ENCODE measurements at regions not wholly inside any gene's neighbourhood (a gene's known extent, or its start where the extent isn't known, plus 50 kb on each side); places are given as distances from the start of the nearest gene placed in this dataset.

GRCh38 chr6:48859562-48860123 lies 603.4 kb downstream of the MMUT start:
- Histone ChIP-seq H3K27ac (ENCODE audit: low read depth, low read length) (no peak overlapping the region), H3K4me3 (ENCODE audit: low read length) (no peak overlapping the region), H3K36me3 (ENCODE audit: control insufficient read depth, insufficient read depth, low read length) (no peaks in the 10 kb centered on the region), H3K9ac (ENCODE audit: low read length) (no peak overlapping the region), H3K27me3 (ENCODE audit: control insufficient read depth, insufficient read depth, low read length) (no peaks in the 10 kb centered on the region), H3K4me1 (ENCODE audit: control insufficient read depth, insufficient read depth, low read length) (no peaks in the 10 kb centered on the region)

GRCh38 chr6:48845219-48845618 lies 617.8 kb downstream of the MMUT start:
- Histone ChIP-seq H3K27ac (ENCODE audit: low read depth, low read length) (no peak overlapping the region), H3K4me1 (ENCODE audit: control insufficient read depth, insufficient read depth, low read length) (no peaks in the 10 kb centered on the region), H3K27me3 (ENCODE audit: control insufficient read depth, insufficient read depth, low read length) (no peaks in the 10 kb centered on the region), H3K9ac (ENCODE audit: low read length) (no peak overlapping the region), H3K36me3 (ENCODE audit: control insufficient read depth, insufficient read depth, low read length) (no peaks in the 10 kb centered on the region), H3K4me3 (ENCODE audit: low read length) (no peak overlapping the region)

DNA sequence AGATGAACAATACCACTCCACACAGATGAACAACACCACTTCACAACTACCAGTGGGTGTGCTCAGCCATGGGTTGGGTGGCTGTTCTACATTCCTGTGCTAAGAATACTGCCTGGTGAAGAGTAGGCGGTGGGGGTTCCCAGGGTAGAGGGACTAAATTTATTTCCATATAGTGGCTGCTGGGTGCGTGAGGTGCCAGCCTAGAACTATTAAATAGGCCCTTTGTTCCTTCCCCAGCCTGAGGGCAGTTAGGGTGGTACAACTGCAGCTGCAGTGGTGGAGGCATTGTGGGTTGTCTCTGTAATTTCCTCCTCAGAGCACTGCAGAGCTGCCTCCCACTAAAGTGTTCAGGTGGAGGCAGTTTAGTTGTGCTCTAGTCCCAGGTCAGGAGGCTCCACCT lies 618.4 kb downstream of the MMUT start:
- Histone ChIP-seq H3K27ac (ENCODE audit: low read depth, low read length) (no peak overlapping the region), H3K4me1 (ENCODE audit: control insufficient read depth, insufficient read depth, low read length) (no peaks in the 10 kb centered on the region), H3K9ac (ENCODE audit: low read length) (no peak overlapping the region), H3K27me3 (ENCODE audit: control insufficient read depth, insufficient read depth, low read length) (no peaks in the 10 kb centered on the region), H3K36me3 (ENCODE audit: control insufficient read depth, insufficient read depth, low read length) (no peaks in the 10 kb centered on the region), H3K4me3 (ENCODE audit: low read length) (no peak overlapping the region)

DNA sequence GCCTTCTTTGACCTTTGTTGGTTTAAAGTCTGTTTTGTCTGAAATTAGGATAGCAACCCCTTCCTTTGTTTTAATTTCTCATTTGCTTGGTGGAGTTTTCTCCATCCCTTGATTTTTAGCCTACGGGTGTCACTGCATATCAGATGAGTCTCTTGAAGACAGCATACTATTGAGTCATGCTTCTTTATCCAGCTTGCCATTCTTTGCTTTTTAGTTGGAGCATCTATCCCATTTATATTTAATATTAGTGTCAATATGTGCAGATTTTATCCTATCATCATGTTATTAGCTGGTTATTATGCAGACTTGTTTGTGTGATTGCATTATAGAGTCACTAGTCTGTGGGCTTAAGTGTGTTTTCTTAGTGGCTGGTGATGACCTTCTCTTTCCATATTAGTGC lies 622.2 kb downstream of the MMUT start:
- no peak overlapping the region for H3K27ac ChIP-seq (ENCODE audit: low read depth, low read length)
- H3K36me3 ChIP-seq (ENCODE audit: control insufficient read depth, insufficient read depth, low read length): no peaks in the 10 kb centered on the region
- no peaks in the 10 kb centered on the region for H3K27me3 ChIP-seq (ENCODE audit: control insufficient read depth, insufficient read depth, low read length)
- no peak overlapping the region for H3K4me3 ChIP-seq (ENCODE audit: low read length)
- H3K4me1 ChIP-seq (ENCODE audit: control insufficient read depth, insufficient read depth, low read length): no peaks in the 10 kb centered on the region
- H3K9ac ChIP-seq (ENCODE audit: low read length): no peak overlapping the region

GRCh38 chr6:48839206-48839605 lies 623.8 kb downstream of the MMUT start:
- H3K4me1 ChIP-seq (ENCODE audit: control insufficient read depth, insufficient read depth, low read length): no peaks in the 10 kb centered on the region
- no peak overlapping the region for H3K9ac ChIP-seq (ENCODE audit: low read length)
- H3K36me3 ChIP-seq (ENCODE audit: control insufficient read depth, insufficient read depth, low read length): no peaks in the 10 kb centered on the region
- no peaks in the 10 kb centered on the region for H3K27me3 ChIP-seq (ENCODE audit: control insufficient read depth, insufficient read depth, low read length)
- no peak overlapping the region for H3K4me3 ChIP-seq (ENCODE audit: low read length)
- H3K27ac ChIP-seq (ENCODE audit: low read depth, low read length): no peak overlapping the region

- Histone ChIP-seq H3K27ac (ENCODE audit: low read depth, low read length) (no peak overlapping the region), H3K4me3 (ENCODE audit: low read length) (no peak overlapping the region), H3K4me1 (ENCODE audit: control insufficient read depth, insufficient read depth, low read length) (no peaks in the 10 kb centered on the region), H3K27me3 (ENCODE audit: control insufficient read depth, insufficient read depth, low read length) (no peaks in the 10 kb centered on the region), H3K36me3 (ENCODE audit: control insufficient read depth, insufficient read depth, low read length) (no peaks in the 10 kb centered on the region), H3K9ac (ENCODE audit: low read length) (no peak overlapping the region)
Measured at GRCh38 chr6:48837744-48838143, 625.3 kb downstream of the MMUT start.

DNA sequence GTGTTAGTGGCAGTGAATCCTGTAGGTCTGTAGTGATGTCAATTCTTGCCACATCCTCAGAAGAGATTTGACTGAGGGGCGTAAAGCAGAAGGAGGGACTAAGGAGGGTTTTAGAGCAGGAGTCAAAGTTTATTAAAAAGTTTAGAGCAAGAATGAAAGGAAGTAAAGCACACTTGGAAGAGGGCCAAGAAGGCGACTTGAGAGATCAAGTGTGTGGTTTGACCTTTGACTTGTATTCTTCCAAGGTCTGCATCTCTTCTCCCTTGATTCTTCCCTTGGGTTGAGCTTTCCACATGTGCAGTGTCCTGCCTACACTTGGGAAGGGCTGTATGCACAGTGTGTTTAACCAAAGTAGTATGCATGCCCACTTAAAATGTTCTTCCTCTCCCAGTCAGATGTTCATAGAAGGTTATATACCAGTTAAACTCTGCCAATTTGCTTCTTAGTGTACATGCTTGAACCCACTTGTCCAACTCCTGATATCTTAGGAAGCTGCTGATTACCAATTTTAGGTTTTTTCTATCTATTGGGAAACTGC lies 627.6 kb downstream of the MMUT start:
- Histone ChIP-seq H3K27ac (ENCODE audit: low read depth, low read length) (no peak overlapping the region), H3K36me3 (ENCODE audit: control insufficient read depth, insufficient read depth, low read length) (no peaks in the 10 kb centered on the region), H3K4me1 (ENCODE audit: control insufficient read depth, insufficient read depth, low read length) (no peaks in the 10 kb centered on the region), H3K4me3 (ENCODE audit: low read length) (no peak overlapping the region), H3K27me3 (ENCODE audit: control insufficient read depth, insufficient read depth, low read length) (no peaks in the 10 kb centered on the region), H3K9ac (ENCODE audit: low read length) (no peak overlapping the region)

GRCh38 chr6:48834706-48835105 lies 628.3 kb downstream of the MMUT start:
- H3K9ac ChIP-seq (ENCODE audit: low read length): no peak overlapping the region
- H3K27ac ChIP-seq (ENCODE audit: low read depth, low read length): no peak overlapping the region
- H3K27me3 ChIP-seq (ENCODE audit: control insufficient read depth, insufficient read depth, low read length): no peaks in the 10 kb centered on the region
- no peak overlapping the region for H3K4me3 ChIP-seq (ENCODE audit: low read length)
- no peaks in the 10 kb centered on the region for H3K4me1 ChIP-seq (ENCODE audit: control insufficient read depth, insufficient read depth, low read length)
- no peaks in the 10 kb centered on the region for H3K36me3 ChIP-seq (ENCODE audit: control insufficient read depth, insufficient read depth, low read length)

DNA sequence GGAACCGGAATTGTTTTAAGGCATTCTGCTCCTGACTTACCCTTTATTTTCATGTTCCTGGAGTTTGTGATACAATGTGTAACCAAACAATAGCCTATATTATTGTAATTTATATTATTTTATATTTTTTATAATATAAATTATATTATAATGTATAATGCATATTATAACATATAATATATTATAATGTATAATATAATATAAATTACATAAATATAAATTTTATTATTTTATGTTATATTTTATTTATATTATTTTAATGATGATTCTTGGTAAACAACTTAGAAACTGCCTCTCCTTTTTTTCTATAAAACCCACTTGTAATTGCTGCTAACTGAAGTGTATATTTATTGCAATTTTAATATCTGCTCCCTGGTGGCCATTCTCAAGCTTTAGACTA lies 629.1 kb downstream of the MMUT start:
- Histone ChIP-seq H3K4me3 (ENCODE audit: low read length) (no peak overlapping the region), H3K27ac (ENCODE audit: low read depth, low read length) (no peak overlapping the region), H3K9ac (ENCODE audit: low read length) (no peak overlapping the region), H3K36me3 (ENCODE audit: control insufficient read depth, insufficient read depth, low read length) (no peaks in the 10 kb centered on the region), H3K27me3 (ENCODE audit: control insufficient read depth, insufficient read depth, low read length) (no peaks in the 10 kb centered on the region), H3K4me1 (ENCODE audit: control insufficient read depth, insufficient read depth, low read length) (no peaks in the 10 kb centered on the region)

DNA sequence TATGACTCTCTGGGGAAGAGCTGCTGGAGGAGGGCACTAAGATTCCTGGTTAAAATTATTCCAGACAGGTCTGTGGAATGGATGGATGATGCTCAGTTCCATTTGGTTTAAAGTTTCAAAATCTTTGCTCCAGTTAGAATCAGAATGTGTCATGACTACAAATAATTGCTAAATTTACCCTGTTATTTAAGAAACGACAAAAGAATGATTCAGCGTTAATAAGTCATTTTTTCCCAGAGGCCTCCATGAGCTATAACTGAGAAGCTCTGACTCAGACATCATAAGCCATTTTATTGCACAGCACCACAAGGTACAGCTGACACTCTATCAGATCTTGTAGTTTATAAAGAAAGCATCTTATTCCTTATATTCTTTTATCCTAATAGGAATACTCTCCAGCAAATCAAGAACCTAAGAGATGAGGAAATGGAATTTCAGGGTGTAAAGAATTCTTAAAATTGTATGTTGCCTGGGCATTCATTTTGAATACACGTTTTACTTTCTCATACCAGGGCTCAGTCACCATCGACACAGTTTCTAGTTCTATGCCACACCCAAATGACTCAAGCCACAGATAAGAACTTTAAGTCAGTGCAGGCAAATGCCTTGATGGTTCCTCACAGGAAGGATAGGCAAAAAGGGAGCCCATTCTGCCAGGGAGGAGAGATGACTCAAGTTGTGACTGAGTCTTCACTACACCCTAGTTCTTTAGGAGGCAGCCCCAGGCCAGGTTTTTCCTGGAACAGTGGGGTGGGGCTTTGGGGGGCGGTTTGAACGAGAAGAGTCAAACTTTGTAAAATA lies 636.0 kb downstream of the MMUT start:
- Histone ChIP-seq H3K27me3 (ENCODE audit: control insufficient read depth, insufficient read depth, low read length) (no peaks in the 10 kb centered on the region), H3K4me3 (ENCODE audit: low read length) (no peak overlapping the region), H3K9ac (ENCODE audit: low read length) (no peak overlapping the region), H3K27ac (ENCODE audit: low read depth, low read length) (no peak overlapping the region), H3K36me3 (ENCODE audit: control insufficient read depth, insufficient read depth, low read length) (no peaks in the 10 kb centered on the region), H3K4me1 (ENCODE audit: control insufficient read depth, insufficient read depth, low read length) (no peaks in the 10 kb centered on the region)

DNA sequence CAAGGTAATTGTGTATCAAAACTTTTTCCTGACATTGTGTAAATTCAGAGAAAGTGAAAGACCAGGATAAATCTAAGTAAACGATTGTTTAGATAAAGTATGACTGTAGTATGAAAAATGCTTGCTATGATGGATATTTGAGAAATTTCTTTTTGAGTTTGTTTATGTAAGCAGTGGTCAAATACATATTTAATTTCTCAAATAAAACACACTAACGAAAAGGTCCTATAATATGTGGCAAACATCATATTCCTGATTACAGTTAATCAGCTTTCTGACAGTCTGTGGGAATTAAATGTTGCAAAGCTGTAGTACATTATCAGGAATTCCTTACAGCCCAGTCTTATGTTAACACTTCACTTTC lies 636.9 kb downstream of the MMUT start:
- no peaks in the 10 kb centered on the region for H3K36me3 ChIP-seq (ENCODE audit: control insufficient read depth, insufficient read depth, low read length)
- H3K9ac ChIP-seq (ENCODE audit: low read length): no peak overlapping the region
- no peak overlapping the region for H3K27ac ChIP-seq (ENCODE audit: low read depth, low read length)
- no peak overlapping the region for H3K4me3 ChIP-seq (ENCODE audit: low read length)
- H3K4me1 ChIP-seq (ENCODE audit: control insufficient read depth, insufficient read depth, low read length): no peaks in the 10 kb centered on the region
- no peaks in the 10 kb centered on the region for H3K27me3 ChIP-seq (ENCODE audit: control insufficient read depth, insufficient read depth, low read length)

GRCh38 chr6:48825501-48826151 lies 637.4 kb downstream of the MMUT start:
- no peak overlapping the region for H3K27ac ChIP-seq (ENCODE audit: low read depth, low read length)
- no peak overlapping the region for H3K9ac ChIP-seq (ENCODE audit: low read length)
- no peak overlapping the region for H3K4me3 ChIP-seq (ENCODE audit: low read length)
- H3K4me1 ChIP-seq (ENCODE audit: control insufficient read depth, insufficient read depth, low read length): no peaks in the 10 kb centered on the region
- no peaks in the 10 kb centered on the region for H3K27me3 ChIP-seq (ENCODE audit: control insufficient read depth, insufficient read depth, low read length)
- H3K36me3 ChIP-seq (ENCODE audit: control insufficient read depth, insufficient read depth, low read length): no peaks in the 10 kb centered on the region

Data from rectal smooth muscle tissue (tissue), 1 donor.